Transverse colon (tissue), 4 donors: ENCODE measurements at regions not wholly inside any gene's neighbourhood (a gene's known extent, or its start where the extent isn't known, plus 50 kb on each side); places are given as distances from the start of the nearest gene placed in this dataset.

Experiments used
- DNase-seq: peaks from one replicate; pipeline ENCODE4 v3.0.0-alpha.2; 2019
- H3K27ac ChIP-seq, 4 donors: fragments of 200-600 bp; sonication (generic); 2 replicates each; pipeline ENCODE4 v1.5.1; 2016 to 2018; ENCODE audit warnings: inconsistent platforms in 4 of 4
- H3K27me3 ChIP-seq: fragments of 200-600 bp; sonication (generic); 2 replicates; pipeline ENCODE4 v1.5.1; 2017; ENCODE audit warnings: inconsistent platforms
- H3K36me3 ChIP-seq, 4 donors: fragments of 200-600 bp; sonication (generic); 2 replicates each; pipeline ENCODE4 v1.5.1; 2017 to 2019; ENCODE audit warnings: inconsistent platforms in 4 of 4
- H3K4me1 ChIP-seq, 4 donors: fragments of 200-600 bp; sonication (generic); 2 replicates each; pipeline ENCODE4 v1.5.1; 2017 to 2020; ENCODE audit warnings: inconsistent platforms in 4 of 4
- H3K4me3 ChIP-seq, 4 donors: fragments of 200-600 bp; sonication (generic); 1 replicate in 1 of 4; 2 replicates in 3 of 4; pipeline versions ENCODE4 v1.5.1 to v1.6.1; 2017 to 2019; ENCODE audit warnings: inconsistent platforms in 4 of 4
- H3K9me3 ChIP-seq, 2 donors: fragments of 200-600 bp; sonication (generic); 2 replicates each; pipeline ENCODE4 v1.5.1; 2017 to 2019; ENCODE audit warnings: inconsistent platforms in 2 of 2
- CTCF ChIP-seq, 5 experiments: fragments of 200-600 bp in 3 of 5; fragments of 450-650 bp in 2 of 5; sonication (generic) in 3 of 5; IDR thresholded peaks; 1 replicate in 2 of 5; 2 replicates in 3 of 5; pipeline ENCODE4 v1.5.1; 2016 to 2017; ENCODE audit warnings: antibody characterized with exemption in 5 of 5, inconsistent platforms in 3 of 5, mild to moderate bottlenecking in 2 of 5, moderate library complexity in 1 of 5
- EP300 ChIP-seq: sonication (generic); formaldehyde crosslinking; IDR thresholded peaks from one replicate; pipeline ENCODE4 v1.6.1; 2017; ENCODE audit warnings: antibody characterized with exemption, low read depth
- POLR2A ChIP-seq: fragments of 450-650 bp; IDR thresholded peaks from one replicate; pipeline ENCODE4 v1.6.1; 2016; ENCODE audit warnings: antibody characterized with exemption, mild to moderate bottlenecking, moderate library complexity
- POLR2AphosphoS5 ChIP-seq, 3 donors: sonication (generic); formaldehyde crosslinking; IDR thresholded peaks; one replicate each; pipeline ENCODE4 v1.6.1; 2016; ENCODE audit warnings: antibody characterized with exemption in 3 of 3
- WGBS, 2 donors: methylation state at CpG; one replicate each; pipeline ENCODE4 v1.1.5; 2018; ENCODE audit warnings: low coverage in 1 of 2; 5-methylcytosine and 5-hydroxymethylcytosine counted together
- in situ Hi-C, 4 donors: fragments of 200-750 bp; cut with MboI; loops; one replicate each; pipeline versions ENCODE4 v1.15.0 to v1.15.1; 2017; ENCODE audit warnings: low sequenced_read_pairs in 3 of 4, low pct_ligation_motif_present in 1 of 4, low pct_unique_long_range_greater_than_20kb in 1 of 4
- intact Hi-C: fragments of 100-400 bp; cut with DNase I; formaldehyde crosslinking; loops from one replicate; pipeline ENCODE4 v1.15.1; 2023; ENCODE audit warnings: low total_unique reads

- H3K4me1 ChIP-seq = peaks cover 9 to 21% (median 12%) of the 10 kb centered on the region in 4 donors
- no peak for TF ChIP-seq POLR2AphosphoS5 (IDR thresholded peaks at IDR 0.05)
- no peak for TF ChIP-seq CTCF (IDR thresholded peaks at IDR 0.05)
- no peak for TF ChIP-seq POLR2A
- no peak for TF ChIP-seq EP300
- intact Hi-C loops = no loop called here
- in situ Hi-C loops = no loop called here
- DNase-seq = no peak
- H3K27me3 ChIP-seq = no peaks in the 10 kb centered on the region
- H3K4me3 ChIP-seq = no peak overlapping the region
- H3K9me3 ChIP-seq = no peaks in the 10 kb centered on the region
- no peaks in the 10 kb centered on the region for H3K36me3 ChIP-seq
- WGBS, 2 donors = 42 to 50% methylated on average over 1 of the region's 1 CpG
- H3K27ac ChIP-seq = no peak overlapping the region
These were observed 65.0 kb upstream of the ZBED5 start for GRCh38 chr11:10922892-10923291.

- Histone ChIP-seq H3K4me3 (no peak overlapping the region), H3K36me3 (no peaks in the 10 kb centered on the region), H3K4me1 (peaks cover 0 to 5% (median 0%) of the 10 kb centered on the region in 4 donors), H3K27ac (no peak overlapping the region), H3K27me3 (no peaks in the 10 kb centered on the region), H3K9me3 (no peaks in the 10 kb centered on the region)
- in situ Hi-C loops = no loop called here
- no peak for DNase-seq
- TF ChIP-seq POLR2AphosphoS5 (IDR thresholded peaks at IDR 0.05) (no peak), POLR2A (no peak), EP300 (no peak), CTCF (IDR thresholded peaks at IDR 0.05) (no peak)
- intact Hi-C loops = no loop called here
These were observed 63.0 kb upstream of the ZBED5 start for GRCh38 chr11:10920875-10921274.

- WGBS, 2 donors = 67 to 74% methylated on average over 1 of the region's 1 CpG
- no peaks in the 10 kb centered on the region for H3K27me3 ChIP-seq
- H3K27ac ChIP-seq = no peak overlapping the region
- H3K4me1 ChIP-seq = peaks cover 0 to under 1% (median 0%) of the 10 kb centered on the region in 4 donors
- in situ Hi-C loops (no loop called here), intact Hi-C loops (no loop called here)
- H3K9me3 ChIP-seq = no peaks in the 10 kb centered on the region
- H3K4me3 ChIP-seq = no peak overlapping the region
- TF ChIP-seq POLR2A (no peak), CTCF (IDR thresholded peaks at IDR 0.05) (no peak), POLR2AphosphoS5 (IDR thresholded peaks at IDR 0.05) (no peak), EP300 (no peak)
- no peaks in the 10 kb centered on the region for H3K36me3 ChIP-seq
- no peak for DNase-seq
These were observed 62.4 kb upstream of the ZBED5 start for GRCh38 chr11:10920205-10920604.

- Histone ChIP-seq H3K27me3 (no peaks in the 10 kb centered on the region), H3K27ac (no peak overlapping the region), H3K4me1 (no peaks in the 10 kb centered on the region), H3K4me3 (no peak overlapping the region), H3K36me3 (no peaks in the 10 kb centered on the region), H3K9me3 (no peaks in the 10 kb centered on the region)
- no peak for DNase-seq
- intact Hi-C loops = loop anchor here (5.0 kb wide), 1 partner anchor 1666 kb away; no protein-coding TSS in a partner anchor
- in situ Hi-C loops = no loop called here
- WGBS, 2 donors = 64% methylated on average over 1 of the region's 1 CpG; no CpG with 5 or more reads in 1 of the 2 donors
- no peak for TF ChIP-seq EP300
- no peak for TF ChIP-seq POLR2AphosphoS5 (IDR thresholded peaks at IDR 0.05)
- TF ChIP-seq POLR2A = no peak
- no peak for TF ChIP-seq CTCF (IDR thresholded peaks at IDR 0.05)
These were observed 60.8 kb upstream of the ZBED5 start for GRCh38 chr11:10918698-10919097.
